ENCODE measurements at regions not wholly inside any gene's neighbourhood (a gene's known extent, or its start where the extent isn't known, plus 50 kb on each side); places are given as distances from the start of the nearest gene placed in this dataset.

GRCh38 chr2:14143435-14143834, 489.1 kb upstream of the LRATD1 start:
- H3K9me3 ChIP-seq (ENCODE audit: control insufficient read depth, insufficient read depth, low read depth, low read length), result no peaks in the 10 kb centered on the region
- TF ChIP-seq TCF7L2 (IDR thresholded peaks at IDR 0.05; ENCODE audit: low read depth, low read length) (no peak), CTCF (IDR thresholded peaks at IDR 0.05) (no peak), SIN3A (IDR thresholded peaks at IDR 0.05; ENCODE audit: borderline replicate concordance, insufficient read depth, low read depth, low read length) (no peak), REST (IDR thresholded peaks at IDR 0.05; ENCODE audit: insufficient read depth in 1 of 2, low read depth in 2 of 2, low read length in 1 of 2) (no peak), POLR2AphosphoS5 (IDR thresholded peaks at IDR 0.05; ENCODE audit: low read depth, low read length) (no peak)
- no peaks in the 10 kb centered on the region for H3K27me3 ChIP-seq (ENCODE audit: control insufficient read depth, insufficient read depth, low read length)
- ATAC-seq, result no peak
- no peak overlapping the region for H3K27ac ChIP-seq (ENCODE audit: low read length)
- ChIA-PET CTCF (no interaction called here), POLR2A (no interaction called here)
- in situ Hi-C loops (cut with HindIII; ENCODE audit: low pct_unique_long_range_greater_than_20kb, low sequenced_read_pairs), result no loop called here
- intact Hi-C loops (cut with micrococcal nuclease; ENCODE audit: unreplicated experiment), result no loop called here
- H3K4me3 ChIP-seq (ENCODE audit: low read depth in 2 of 2, low read length in 2 of 2), result no peak overlapping the region
- H3K36me3 ChIP-seq (ENCODE audit: control insufficient read depth, insufficient read depth, low read length), result no peaks in the 10 kb centered on the region
- no TSS peak for BruUV-seq (replicated peaks)
- no peaks in the 10 kb centered on the region for H3K4me1 ChIP-seq (ENCODE audit: control insufficient read depth, insufficient read depth, low read length)
- DNase-seq (ENCODE audit: low read depth, low spot score), result no peak

- Histone ChIP-seq H3K27me3 (ENCODE audit: control insufficient read depth, insufficient read depth, low read length) (no peaks in the 10 kb centered on the region), H3K4me3 (ENCODE audit: low read depth in 2 of 2, low read length in 2 of 2) (no peak overlapping the region), H3K27ac (ENCODE audit: low read length) (no peak overlapping the region), H3K9me3 (ENCODE audit: control insufficient read depth, insufficient read depth, low read depth, low read length) (no peaks in the 10 kb centered on the region), H3K36me3 (ENCODE audit: control insufficient read depth, insufficient read depth, low read length) (no peaks in the 10 kb centered on the region), H3K4me1 (ENCODE audit: control insufficient read depth, insufficient read depth, low read length) (no peaks in the 10 kb centered on the region)
- ChIA-PET POLR2A (no interaction called here), CTCF (no interaction called here)
- TF ChIP-seq REST (IDR thresholded peaks at IDR 0.05; ENCODE audit: insufficient read depth in 1 of 2, low read depth in 2 of 2, low read length in 1 of 2) (no peak), TCF7L2 (IDR thresholded peaks at IDR 0.05; ENCODE audit: low read depth, low read length) (no peak), CTCF (IDR thresholded peaks at IDR 0.05) (no peak), POLR2AphosphoS5 (IDR thresholded peaks at IDR 0.05; ENCODE audit: low read depth, low read length) (no peak), SIN3A (IDR thresholded peaks at IDR 0.05; ENCODE audit: borderline replicate concordance, insufficient read depth, low read depth, low read length) (no peak)
- ATAC-seq (no peak), DNase-seq (ENCODE audit: low read depth, low spot score) (no peak)
- intact Hi-C loops (cut with micrococcal nuclease; ENCODE audit: unreplicated experiment), result no loop called here
- BruUV-seq (replicated peaks), result no TSS peak
- in situ Hi-C loops (cut with HindIII; ENCODE audit: low pct_unique_long_range_greater_than_20kb, low sequenced_read_pairs), result no loop called here
Measured at GRCh38 chr2:14148216-14148615, 484.3 kb upstream of the LRATD1 start.

Measured in Panc1 (cell line).